HCT116 (cell line): ENCODE measurements at regions not wholly inside any gene's neighbourhood (a gene's known extent, or its start where the extent isn't known, plus 50 kb on each side); places are given as distances from the start of the nearest gene placed in this dataset.

ENCODE experiments used
- ATAC-seq: fragments of 200-7000 bp; cut with Tn5 transposase; 2 replicates; pipeline ENCODE4 v1.9.1; 2020; ENCODE audit warnings: mild to moderate bottlenecking, moderate library complexity
- BruUV-seq: library from RNA; stranded (reverse); fragments of 400-500 nt; replicated peaks from 2 replicates; lab custom pipeline; 2021; lab: Mats Ljungman, UMichigan
- CTCF ChIA-PET: fragments of 300-600 bp; sonication (Branson Sonifier 250); formaldehyde crosslinking; loops from one replicate; lab custom pipeline; 2021; ENCODE audit warnings: antibody characterized with exemption; lab: Charles Lee
- POLR2A ChIA-PET: fragments of 300-600, 350-600 bp; sonication (Branson Sonifier 250); formaldehyde crosslinking; loops from one replicate; lab custom pipeline; 2021; ENCODE audit warnings: antibody characterized with exemption; lab: Charles Lee
- RAD21 ChIA-PET, 2 experiments: fragments of 300-600 bp; sonication (Branson Sonifier 250); formaldehyde crosslinking; loops; one replicate each; lab custom pipeline; 2023; ENCODE audit warnings: low total read pairs in 2 of 2; ENCODE audit not compliant: uncharacterized antibody in 2 of 2, unreplicated experiment in 2 of 2, low non-redundant PET in 1 of 2; lab: Charles Lee
- DNase-seq: peaks from one replicate; pipeline ENCODE4 v3.0.0-alpha.2; 2010; ENCODE audit warnings: low read depth, low spot score
- H2AFZ ChIP-seq: fragments of 200-600 bp; shearing (Covaris generic), sonication (generic); 2 replicates; pipeline ENCODE4 v1.6.1; 2017; ENCODE audit warnings: low read depth, mixed run types, mixed read lengths, antibody characterized with exemption, low read length; ENCODE audit not compliant: poor library complexity, severe bottlenecking
- H3K27ac ChIP-seq: 2 replicates; pipeline ENCODE4 v1.5.1; 2012; ENCODE audit warnings: low read depth, low read length
- H3K27me3 ChIP-seq: fragments of 200-600 bp; sonication (generic); 2 replicates; pipeline ENCODE4 v1.6.1; 2016; ENCODE audit warnings: mixed run types, low read length, mixed read lengths; ENCODE audit not compliant: insufficient read depth
- H3K36me3 ChIP-seq, 2 experiments: fragments of 200-500 bp in 1 of 2; fragments of 200-600 bp in 1 of 2; sonication (Bioruptor generic) in 1 of 2; sonication (generic) in 1 of 2; 2 replicates each; pipeline versions ENCODE4 v1.5.1 to v1.6.1; 2014 to 2016; ENCODE audit warnings: low read length in 2 of 2, inconsistent platforms in 1 of 2, mixed read lengths in 1 of 2, mixed run types in 1 of 2; ENCODE audit not compliant: insufficient read depth in 2 of 2, control insufficient read depth in 1 of 2
- H3K4me1 ChIP-seq, 2 experiments: fragments of 200-600 bp in 1 of 2; sonication (generic) in 1 of 2; 2 replicates each; pipeline versions ENCODE4 v1.5.1 to v1.6.1; 2012 to 2017; ENCODE audit warnings: low read length in 2 of 2, inconsistent platforms in 1 of 2, mild to moderate bottlenecking in 1 of 2, mixed read lengths in 1 of 2, mixed run types in 1 of 2, moderate library complexity in 1 of 2; ENCODE audit not compliant: insufficient read depth in 2 of 2, control insufficient read depth in 1 of 2
- H3K4me2 ChIP-seq: fragments of 200-600 bp; sonication (generic); 2 replicates; pipeline ENCODE4 v1.6.1; 2017; ENCODE audit warnings: mixed run types, low read length, mixed read lengths
- H3K4me3 ChIP-seq, 2 experiments: fragments of 200-600 bp in 1 of 2; sonication (generic) in 1 of 2; replicated peaks in 1 of 2; 2 replicates each; pipeline ENCODE4 v1.5.1; 2011 to 2016; ENCODE audit warnings: low read length in 2 of 2, control low read depth in 1 of 2, low read depth in 1 of 2, mild to moderate bottlenecking in 1 of 2, mixed read lengths in 1 of 2, mixed run types in 1 of 2
- H3K79me2 ChIP-seq: fragments of 200-600 bp; sonication (generic); 2 replicates; pipeline ENCODE4 v1.6.1; 2017; ENCODE audit warnings: mild to moderate bottlenecking, mixed run types, low read length, moderate library complexity, mixed read lengths; ENCODE audit not compliant: insufficient read depth
- H3K9ac ChIP-seq: fragments of 200-600 bp; sonication (generic); 2 replicates; pipeline ENCODE4 v1.6.1; 2016; ENCODE audit warnings: low read length, mixed read lengths
- H3K9me2 ChIP-seq: fragments of 200-600 bp; sonication (generic), shearing (Covaris generic); 2 replicates; pipeline ENCODE4 v1.6.1; 2017; ENCODE audit warnings: mixed run types, mild to moderate bottlenecking, moderate library complexity; ENCODE audit not compliant: insufficient read depth
- H3K9me3 ChIP-seq, 2 experiments: fragments of 200-500 bp in 1 of 2; fragments of 200-600 bp in 1 of 2; sonication (Bioruptor generic) in 1 of 2; sonication (generic) in 1 of 2; 2 replicates each; pipeline ENCODE4 v1.6.1; 2014 to 2017; ENCODE audit warnings: low read length in 2 of 2, mixed read lengths in 2 of 2, inconsistent platforms in 1 of 2, low read depth in 1 of 2, mild to moderate bottlenecking in 1 of 2, mixed run types in 1 of 2, moderate library complexity in 1 of 2; ENCODE audit not compliant: control insufficient read depth in 1 of 2, insufficient read depth in 1 of 2
- H4K20me1 ChIP-seq: fragments of 200-600 bp; sonication (generic), shearing (Covaris generic); 2 replicates; pipeline ENCODE4 v1.6.1; 2017; ENCODE audit warnings: mixed run types, mild to moderate bottlenecking, moderate library complexity; ENCODE audit not compliant: insufficient read depth
- EZH2 ChIP-seq: fragments of 200-600 bp; sonication (generic); IDR thresholded peaks from 2 replicates; pipeline ENCODE4 v1.6.1; 2017; ENCODE audit warnings: antibody characterized with exemption, mixed run types
- FOSL1 ChIP-seq: IDR thresholded peaks from 2 replicates; pipeline ENCODE4 v1.6.1; 2012; ENCODE audit warnings: low read depth
- POLR2A ChIP-seq: IDR thresholded peaks from 2 replicates; pipeline ENCODE4 v1.7.0; 2011; ENCODE audit warnings: borderline replicate concordance; ENCODE audit not compliant: insufficient read depth, insufficient read length; ENCODE audit errors: extremely low read depth
- POLR2AphosphoS5 ChIP-seq: IDR thresholded peaks from 2 replicates; pipeline ENCODE4 v1.6.1; 2011; ENCODE audit warnings: mild to moderate bottlenecking, low read depth, low read length, moderate library complexity
- RAD21 ChIP-seq: IDR thresholded peaks from 2 replicates; pipeline ENCODE4 v1.6.1; 2012; ENCODE audit warnings: low read depth, mild to moderate bottlenecking
- SP1 ChIP-seq: IDR thresholded peaks from 2 replicates; pipeline ENCODE4 v1.6.1; 2012; ENCODE audit warnings: low read depth
- TCF7L2 ChIP-seq: IDR thresholded peaks from 2 replicates; pipeline ENCODE4 v1.7.0; 2011; ENCODE audit warnings: borderline replicate concordance, inconsistent platforms; ENCODE audit not compliant: insufficient read depth, insufficient read length; ENCODE audit errors: extremely low read depth
- YY1 ChIP-seq: IDR thresholded peaks from 2 replicates; pipeline ENCODE4 v1.6.1; 2011; ENCODE audit warnings: low read length, low read depth, moderate library complexity, mild to moderate bottlenecking; ENCODE audit not compliant: insufficient replicate concordance; ENCODE audit errors: extremely low read depth
- ZFX ChIP-seq: fragments of 450-650 bp; IDR thresholded peaks from 2 replicates; pipeline ENCODE4 v1.6.1; 2017
- ZNF274 ChIP-seq: fragments of 200-500 bp; sonication (Bioruptor generic); IDR thresholded peaks from 2 replicates; pipeline ENCODE4 v1.6.1; 2014; ENCODE audit warnings: mild to moderate bottlenecking, low read depth, low read length, inconsistent platforms
- intact Hi-C: fragments of 100-400 bp; cut with micrococcal nuclease; formaldehyde crosslinking; loops from 2 replicates; pipeline ENCODE4 v1.10.0; 2022
- TF ChIP-seq, protein P1 (sequence below), 3 experiments: fragments of 200-600 bp in 1 of 3; sonication (generic) in 1 of 3; IDR thresholded peaks in 2 of 3; conservative IDR thresholded peaks in 1 of 3; 2 replicates each; pipeline ENCODE4 v1.5.1; 2012 to 2017; ENCODE audit warnings: low read depth in 2 of 3, low read length in 2 of 3, antibody characterized with exemption in 1 of 3, borderline replicate concordance in 1 of 3, control low read depth in 1 of 3, mild to moderate bottlenecking in 1 of 3, mixed read lengths in 1 of 3, mixed run types in 1 of 3, moderate library complexity in 1 of 3; ENCODE audit not compliant: insufficient read depth in 1 of 3
- TF ChIP-seq, protein P2 (sequence below): IDR thresholded peaks from 2 replicates; pipeline ENCODE4 v1.6.1; 2012; ENCODE audit warnings: low read depth
- TF ChIP-seq, protein P3 (sequence below): IDR thresholded peaks from 2 replicates; pipeline ENCODE4 v1.6.1; 2012

DNA sequence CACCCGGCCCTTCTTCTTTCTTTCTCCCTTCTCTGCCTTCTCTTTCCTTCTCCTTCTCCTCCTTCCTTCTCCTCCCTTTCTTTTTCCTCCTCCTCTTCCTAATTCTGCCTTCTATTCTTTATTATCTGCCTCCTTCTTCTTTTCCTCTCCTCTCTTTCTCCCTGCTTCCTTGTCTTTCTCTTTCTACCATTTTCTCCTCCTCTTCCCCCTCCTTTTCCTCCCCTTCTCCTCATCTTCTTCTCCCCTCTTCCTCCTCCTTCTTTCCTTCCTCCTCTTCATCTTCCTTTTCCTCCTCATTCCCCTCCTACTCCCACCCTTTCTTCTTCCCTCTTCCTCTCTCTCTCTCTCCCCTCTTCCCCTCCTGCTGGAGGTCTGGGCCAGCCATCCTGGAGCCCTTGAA, 294.9 kb upstream of the CRY1 start:
- Histone ChIP-seq H4K20me1 (no peaks in the 10 kb centered on the region), H3K9me3 (no peaks in the 10 kb centered on the region), H3K9ac (no peak overlapping the region), H3K36me3 (no peaks in the 10 kb centered on the region), H3K27ac (no peak overlapping the region), H3K4me2 (no peak overlapping the region), H3K79me2 (no peaks in the 10 kb centered on the region), H3K4me1 (peaks cover 0 to 20% of the 10 kb centered on the region in 2 experiments; a peak in 1 of 4 replicates), H3K27me3 (no peaks in the 10 kb centered on the region), H2AFZ (no peak overlapping the region), H3K9me2 (no peaks in the 10 kb centered on the region), H3K4me3 (no peak overlapping the region)
- ATAC-seq: no peak
- ChIA-PET RAD21 (no interaction called here), CTCF (no interaction called here), POLR2A (no interaction called here)
- no TSS peak for BruUV-seq
- no peak for DNase-seq
- TF ChIP-seq, protein P1, sequence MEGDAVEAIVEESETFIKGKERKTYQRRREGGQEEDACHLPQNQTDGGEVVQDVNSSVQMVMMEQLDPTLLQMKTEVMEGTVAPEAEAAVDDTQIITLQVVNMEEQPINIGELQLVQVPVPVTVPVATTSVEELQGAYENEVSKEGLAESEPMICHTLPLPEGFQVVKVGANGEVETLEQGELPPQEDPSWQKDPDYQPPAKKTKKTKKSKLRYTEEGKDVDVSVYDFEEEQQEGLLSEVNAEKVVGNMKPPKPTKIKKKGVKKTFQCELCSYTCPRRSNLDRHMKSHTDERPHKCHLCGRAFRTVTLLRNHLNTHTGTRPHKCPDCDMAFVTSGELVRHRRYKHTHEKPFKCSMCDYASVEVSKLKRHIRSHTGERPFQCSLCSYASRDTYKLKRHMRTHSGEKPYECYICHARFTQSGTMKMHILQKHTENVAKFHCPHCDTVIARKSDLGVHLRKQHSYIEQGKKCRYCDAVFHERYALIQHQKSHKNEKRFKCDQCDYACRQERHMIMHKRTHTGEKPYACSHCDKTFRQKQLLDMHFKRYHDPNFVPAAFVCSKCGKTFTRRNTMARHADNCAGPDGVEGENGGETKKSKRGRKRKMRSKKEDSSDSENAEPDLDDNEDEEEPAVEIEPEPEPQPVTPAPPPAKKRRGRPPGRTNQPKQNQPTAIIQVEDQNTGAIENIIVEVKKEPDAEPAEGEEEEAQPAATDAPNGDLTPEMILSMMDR (IDR thresholded peaks at IDR 0.05 in 2 of 3, conservative IDR thresholded peaks at IDR 0.05 in 1 of 3; ENCODE audit: borderline replicate concordance in 1 of 3, insufficient read depth in 1 of 3, low read depth in 2 of 3, low read length in 2 of 3): no peak
- intact Hi-C loops: no loop called here

DNA sequence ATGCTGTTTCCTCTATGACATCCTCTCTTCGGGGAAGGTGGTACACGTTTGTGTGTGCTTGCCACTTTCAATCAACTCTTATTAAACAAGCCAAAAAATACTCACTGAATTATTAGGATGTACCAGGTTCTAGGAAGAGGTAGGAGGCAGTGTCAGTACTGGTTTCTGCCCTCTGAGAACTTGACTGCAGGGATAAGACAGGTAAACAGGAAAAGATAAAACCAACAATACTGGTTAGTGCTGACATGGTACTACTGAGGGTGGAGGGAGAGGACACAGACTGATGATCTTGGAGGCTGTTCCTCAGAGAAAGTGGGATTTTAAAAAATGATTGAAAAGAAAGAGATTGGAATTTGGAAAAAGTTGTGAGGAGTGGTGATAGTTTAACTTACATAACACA, 295.2 kb upstream of the PWP1 start:
- H3K4me1 ChIP-seq: peaks cover 0 to 8% of the 10 kb centered on the region in 2 experiments; a peak in 1 of 4 replicates
- ChIA-PET RAD21 (no interaction called here), CTCF (no interaction called here), POLR2A (no interaction called here)
- H3K27ac ChIP-seq: no peak overlapping the region
- intact Hi-C loops: no loop called here
- no peaks in the 10 kb centered on the region for H3K79me2 ChIP-seq
- no peaks in the 10 kb centered on the region for H3K9me2 ChIP-seq
- no peak overlapping the region for H3K4me2 ChIP-seq
- H3K4me3 ChIP-seq: no peak overlapping the region
- no peaks in the 10 kb centered on the region for H3K36me3 ChIP-seq
- no peaks in the 10 kb centered on the region for H3K9me3 ChIP-seq
- H3K27me3 ChIP-seq: no peaks in the 10 kb centered on the region
- no peak for DNase-seq
- H2AFZ ChIP-seq: no peak overlapping the region
- no peak for ATAC-seq
- BruUV-seq: no TSS peak
- no peak overlapping the region for H3K9ac ChIP-seq
- no peaks in the 10 kb centered on the region for H4K20me1 ChIP-seq
- TF ChIP-seq, protein P2, sequence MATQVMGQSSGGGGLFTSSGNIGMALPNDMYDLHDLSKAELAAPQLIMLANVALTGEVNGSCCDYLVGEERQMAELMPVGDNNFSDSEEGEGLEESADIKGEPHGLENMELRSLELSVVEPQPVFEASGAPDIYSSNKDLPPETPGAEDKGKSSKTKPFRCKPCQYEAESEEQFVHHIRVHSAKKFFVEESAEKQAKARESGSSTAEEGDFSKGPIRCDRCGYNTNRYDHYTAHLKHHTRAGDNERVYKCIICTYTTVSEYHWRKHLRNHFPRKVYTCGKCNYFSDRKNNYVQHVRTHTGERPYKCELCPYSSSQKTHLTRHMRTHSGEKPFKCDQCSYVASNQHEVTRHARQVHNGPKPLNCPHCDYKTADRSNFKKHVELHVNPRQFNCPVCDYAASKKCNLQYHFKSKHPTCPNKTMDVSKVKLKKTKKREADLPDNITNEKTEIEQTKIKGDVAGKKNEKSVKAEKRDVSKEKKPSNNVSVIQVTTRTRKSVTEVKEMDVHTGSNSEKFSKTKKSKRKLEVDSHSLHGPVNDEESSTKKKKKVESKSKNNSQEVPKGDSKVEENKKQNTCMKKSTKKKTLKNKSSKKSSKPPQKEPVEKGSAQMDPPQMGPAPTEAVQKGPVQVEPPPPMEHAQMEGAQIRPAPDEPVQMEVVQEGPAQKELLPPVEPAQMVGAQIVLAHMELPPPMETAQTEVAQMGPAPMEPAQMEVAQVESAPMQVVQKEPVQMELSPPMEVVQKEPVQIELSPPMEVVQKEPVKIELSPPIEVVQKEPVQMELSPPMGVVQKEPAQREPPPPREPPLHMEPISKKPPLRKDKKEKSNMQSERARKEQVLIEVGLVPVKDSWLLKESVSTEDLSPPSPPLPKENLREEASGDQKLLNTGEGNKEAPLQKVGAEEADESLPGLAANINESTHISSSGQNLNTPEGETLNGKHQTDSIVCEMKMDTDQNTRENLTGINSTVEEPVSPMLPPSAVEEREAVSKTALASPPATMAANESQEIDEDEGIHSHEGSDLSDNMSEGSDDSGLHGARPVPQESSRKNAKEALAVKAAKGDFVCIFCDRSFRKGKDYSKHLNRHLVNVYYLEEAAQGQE: no peak
- TF ChIP-seq FOSL1 (no peak), EZH2 (no peak), SP1 (no peak), POLR2AphosphoS5 (no peak), ZNF274 (no peak), POLR2A (no peak), TCF7L2 (no peak), YY1 (no peak), ZFX (no peak), RAD21 (no peak)
- TF ChIP-seq, protein P3, sequence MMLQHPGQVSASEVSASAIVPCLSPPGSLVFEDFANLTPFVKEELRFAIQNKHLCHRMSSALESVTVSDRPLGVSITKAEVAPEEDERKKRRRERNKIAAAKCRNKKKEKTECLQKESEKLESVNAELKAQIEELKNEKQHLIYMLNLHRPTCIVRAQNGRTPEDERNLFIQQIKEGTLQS: no peak
